GM19438 (cell line): ENCODE measurements at regions not wholly inside any gene's neighbourhood (a gene's known extent, or its start where the extent isn't known, plus 50 kb on each side); places are given as distances from the start of the nearest gene placed in this dataset.

Experiments used
- ATAC-seq: cut with Tn5 transposase; IDR thresholded peaks from one replicate; pipeline ENCODE4 v1.9.1; 2021; ENCODE audit warnings: low read depth; ENCODE audit not compliant: unreplicated experiment

DNA sequence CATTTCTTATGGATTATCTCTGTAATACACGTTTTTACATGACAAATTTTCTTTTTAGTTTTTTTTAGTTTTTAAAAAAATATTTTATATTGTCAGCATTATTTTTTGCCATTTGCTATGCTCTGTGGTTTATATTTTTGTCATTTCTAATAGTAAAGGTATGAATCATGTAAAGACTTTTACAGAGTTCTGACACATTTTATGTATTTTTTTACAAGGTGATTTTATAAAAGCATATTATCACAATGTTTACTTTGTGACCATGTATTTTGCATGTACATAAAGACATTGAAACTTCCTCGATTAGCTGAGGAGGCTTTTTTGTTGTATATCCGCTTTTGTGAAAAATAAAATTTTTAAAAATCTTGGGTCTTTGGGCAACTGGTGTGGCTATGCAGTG lies 1705.1 kb downstream of the PCDH7 start:
- ATAC-seq = no peak

DNA sequence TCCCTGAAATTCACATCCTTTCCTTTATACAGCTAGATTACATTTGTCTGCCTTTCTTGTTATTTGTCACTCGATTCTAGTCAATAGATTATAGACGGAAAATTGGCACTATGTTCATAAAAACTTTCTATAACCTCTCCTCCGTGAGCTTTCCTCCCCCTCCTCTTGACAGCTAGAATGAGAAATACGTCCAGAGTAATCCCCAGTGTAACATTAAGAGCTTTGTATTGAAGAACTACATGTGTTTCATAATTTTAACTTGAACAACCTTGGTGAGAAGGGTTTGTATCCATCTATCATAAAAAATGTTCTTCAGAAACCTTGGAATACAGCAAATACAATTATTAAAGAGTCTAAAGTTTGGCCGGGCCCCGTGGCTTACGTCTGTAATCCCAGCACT lies 1707.4 kb downstream of the PCDH7 start:
- ATAC-seq = no peak

DNA sequence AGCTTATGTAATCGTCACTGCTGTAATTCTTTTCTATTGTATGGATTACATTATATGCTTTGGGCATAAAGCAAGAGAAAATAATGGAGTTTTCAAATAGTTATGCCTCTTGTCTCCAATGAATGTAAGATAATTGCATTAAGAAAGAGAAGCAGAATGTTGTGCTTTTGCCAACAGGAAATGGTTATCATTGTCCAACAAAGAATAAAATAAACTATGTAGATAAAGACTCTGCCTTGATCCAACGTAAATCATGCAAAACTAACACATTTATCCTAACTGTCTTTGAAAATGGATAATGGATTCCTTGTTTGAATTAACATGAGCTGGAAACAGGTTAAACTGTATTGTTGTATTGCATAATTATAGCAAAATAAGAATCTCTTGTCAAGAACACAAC lies 1709.0 kb downstream of the PCDH7 start:
- ATAC-seq = no peak

DNA sequence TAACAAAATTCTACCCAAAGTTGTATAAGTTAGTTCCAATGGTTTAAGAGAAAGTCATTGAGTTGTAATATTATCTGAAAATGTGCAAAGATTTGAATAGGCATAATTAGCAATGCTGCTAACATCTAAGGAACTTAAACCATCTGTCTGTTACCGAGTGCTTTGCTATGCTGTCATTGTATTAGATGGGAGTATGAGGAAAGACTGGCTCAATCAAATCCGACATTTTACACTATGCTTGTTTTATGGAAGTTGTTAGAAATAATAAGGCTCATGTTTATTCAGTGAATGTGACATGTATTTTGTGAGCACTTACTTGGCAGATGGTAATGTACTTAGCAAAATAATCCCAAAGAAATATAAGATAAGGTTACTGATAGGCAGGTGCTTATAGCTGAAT lies 1715.1 kb downstream of the PCDH7 start:
- no peak for ATAC-seq

DNA sequence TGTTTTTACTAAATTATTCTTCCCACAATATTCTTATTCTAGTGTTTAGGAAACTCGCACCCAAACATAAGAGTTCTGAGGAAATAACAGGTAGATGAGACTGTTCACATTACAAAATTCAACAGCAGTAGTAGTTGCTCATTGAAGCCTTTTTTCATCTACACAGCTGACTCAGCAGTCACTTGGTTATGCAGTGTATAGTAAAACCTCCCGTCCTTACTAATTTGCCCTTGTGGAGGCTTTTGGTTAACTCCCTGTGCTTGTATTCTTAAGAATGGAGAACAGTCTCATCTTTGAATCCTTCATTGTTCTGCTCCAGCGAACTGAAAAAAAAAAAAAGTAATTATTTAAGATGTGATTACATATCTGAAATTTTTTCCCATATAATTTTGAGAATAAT lies 1716.6 kb downstream of the PCDH7 start:
- no peak for ATAC-seq

DNA sequence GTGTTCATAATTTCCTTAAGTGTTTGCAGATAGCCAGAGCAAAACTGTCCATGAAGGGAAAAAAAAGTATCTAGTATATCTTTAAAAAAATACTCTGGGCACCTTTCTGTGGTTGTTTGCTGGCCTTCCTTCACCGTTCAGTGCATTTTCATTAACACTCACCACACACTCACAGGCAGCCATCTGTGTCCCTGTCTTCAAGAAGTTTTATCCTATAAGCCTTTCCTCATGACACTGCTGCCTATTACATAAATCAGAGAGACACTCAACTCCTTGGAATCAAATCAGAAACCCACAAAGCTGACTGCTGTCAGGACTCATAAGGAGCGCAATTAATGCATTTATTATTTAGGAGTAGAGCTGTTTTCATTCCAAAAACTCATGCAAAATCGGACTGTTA lies 1720.2 kb downstream of the PCDH7 start:
- ATAC-seq = no peak

DNA sequence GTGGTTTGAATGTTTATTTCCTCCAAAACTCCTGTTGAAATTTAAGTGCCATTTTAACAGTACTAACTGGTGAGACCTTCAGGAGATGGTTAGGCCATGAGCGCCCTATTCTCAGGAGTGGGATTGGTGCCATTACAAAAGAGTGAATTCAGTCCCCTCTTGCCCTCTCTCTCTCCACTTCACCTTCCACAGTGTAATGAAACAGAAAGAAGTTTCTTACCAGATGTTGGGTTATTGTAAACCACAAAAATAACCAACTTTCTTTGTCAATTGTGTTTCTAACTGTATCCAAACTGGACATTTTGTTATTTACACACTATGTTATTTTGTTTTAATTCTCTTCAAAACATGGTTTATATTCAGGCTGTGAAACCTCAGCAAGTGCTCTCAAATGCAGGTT lies 1734.3 kb downstream of the PCDH7 start:
- ATAC-seq = no peak

DNA sequence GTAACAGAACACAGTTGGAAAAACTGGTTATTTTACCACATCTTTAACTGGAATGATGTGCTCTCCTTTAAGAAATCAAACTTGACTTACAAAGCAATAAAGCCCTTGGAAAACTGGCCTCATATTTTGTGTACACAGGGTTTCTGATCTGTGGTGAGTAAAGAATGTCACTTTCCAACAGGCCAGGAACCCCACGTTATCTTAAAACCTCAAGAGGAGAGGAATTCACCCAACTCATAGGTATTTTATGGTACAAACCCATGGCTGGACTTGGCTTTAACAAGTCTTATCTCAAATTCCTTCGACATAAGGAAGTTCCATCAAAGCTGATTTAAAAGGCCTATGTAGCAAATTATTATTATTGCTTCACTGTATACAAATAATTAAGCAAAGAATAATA lies 1735.1 kb downstream of the PCDH7 start:
- ATAC-seq = no peak

DNA sequence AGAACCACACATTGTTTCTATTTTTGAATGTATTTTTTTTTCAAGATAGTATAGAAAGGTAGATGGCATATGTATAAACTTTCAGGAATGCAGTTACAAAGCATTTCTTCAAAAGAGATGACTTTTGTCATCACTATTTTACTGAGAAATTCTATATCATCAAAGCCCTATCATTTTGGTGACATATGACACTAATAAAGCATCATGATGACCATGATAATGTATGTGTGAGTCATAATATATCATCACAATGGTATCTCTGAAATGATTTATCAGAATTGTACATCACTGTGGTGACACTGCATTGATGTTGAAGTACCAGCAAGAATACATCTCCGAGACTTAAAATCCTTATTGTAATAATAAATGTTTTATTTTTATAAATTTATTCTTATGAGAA lies 1740.8 kb downstream of the PCDH7 start:
- ATAC-seq = no peak

DNA sequence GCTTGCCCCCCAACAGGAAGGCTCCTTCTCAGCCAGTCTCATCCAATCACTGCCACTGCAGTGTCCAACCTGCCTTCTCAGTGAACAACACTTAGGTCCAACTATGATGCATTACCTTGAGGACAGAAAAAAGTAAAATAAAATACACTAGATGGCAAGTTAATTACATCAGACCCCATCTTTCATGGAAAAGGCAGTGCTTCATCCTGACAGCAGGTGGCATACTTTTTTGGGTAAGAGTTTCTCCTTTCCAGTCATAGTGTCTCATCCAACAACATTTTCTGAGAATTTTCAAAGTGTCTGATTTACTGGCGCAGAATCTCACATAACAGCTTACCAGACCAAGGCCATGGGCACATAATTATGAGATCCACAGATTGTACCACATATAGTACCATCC lies 1742.8 kb downstream of the PCDH7 start:
- ATAC-seq = no peak

DNA sequence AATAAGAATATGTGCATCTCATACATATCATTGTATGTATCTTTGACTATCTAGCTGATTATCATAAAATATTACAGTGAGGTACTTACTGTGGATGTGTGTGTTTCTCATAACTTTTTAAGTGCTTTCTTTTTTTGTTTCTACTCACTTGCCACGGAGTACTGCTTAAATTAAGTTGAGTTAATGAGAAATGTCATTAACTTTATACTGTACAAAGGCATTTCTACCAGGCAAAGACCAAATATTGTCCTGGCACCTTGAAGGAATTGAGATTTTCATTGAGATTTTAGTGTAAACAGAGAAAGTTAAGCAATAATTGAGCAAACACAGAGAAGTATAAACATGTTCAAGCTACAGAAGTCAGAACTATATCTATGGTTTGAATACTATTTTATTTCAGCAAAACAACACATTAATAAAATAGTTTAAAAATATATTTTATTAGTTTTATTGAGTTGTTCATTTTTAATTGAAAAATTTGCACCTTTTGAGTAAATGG lies 1750.0 kb downstream of the PCDH7 start:
- ATAC-seq = no peak

DNA sequence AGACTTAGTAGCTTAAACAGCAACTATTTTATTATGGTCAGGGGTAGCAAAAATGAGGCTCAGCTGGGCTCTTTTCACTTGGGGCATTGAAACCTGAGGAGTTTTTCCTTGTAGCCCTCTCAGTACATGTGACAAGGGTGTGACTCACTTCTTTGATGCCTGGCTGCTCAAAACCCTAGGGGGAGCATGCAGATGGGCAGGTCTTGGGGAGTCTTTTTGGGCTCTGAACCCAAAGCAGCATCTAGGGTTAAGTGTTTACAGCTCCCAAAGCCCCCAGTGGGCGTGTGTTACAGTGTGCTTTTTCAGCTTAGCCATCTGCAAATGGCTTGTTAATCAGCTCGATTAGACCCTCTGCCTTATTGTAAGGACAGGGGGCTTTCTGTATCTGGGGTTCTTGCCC lies 1752.7 kb downstream of the PCDH7 start:
- ATAC-seq = no peak

DNA sequence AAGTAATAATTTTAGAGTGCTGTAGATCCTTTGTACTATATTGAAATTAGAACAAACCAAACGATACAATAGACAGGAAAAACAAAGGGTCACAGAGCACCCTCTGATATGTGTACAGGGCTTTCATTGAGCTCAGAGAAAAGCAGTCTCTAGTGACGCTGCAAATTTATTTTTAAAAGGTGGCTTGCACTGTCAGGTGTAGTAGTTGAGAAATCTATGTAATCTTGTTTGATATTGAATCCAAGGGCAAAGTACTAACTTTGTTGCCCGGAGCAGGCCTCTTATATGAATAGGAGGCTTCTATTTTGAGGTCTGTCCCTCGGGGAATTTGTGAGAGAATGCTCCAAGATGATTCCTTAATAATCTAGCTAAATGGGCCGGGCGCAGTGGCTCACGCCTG lies 1755.5 kb downstream of the PCDH7 start:
- ATAC-seq = no peak

DNA sequence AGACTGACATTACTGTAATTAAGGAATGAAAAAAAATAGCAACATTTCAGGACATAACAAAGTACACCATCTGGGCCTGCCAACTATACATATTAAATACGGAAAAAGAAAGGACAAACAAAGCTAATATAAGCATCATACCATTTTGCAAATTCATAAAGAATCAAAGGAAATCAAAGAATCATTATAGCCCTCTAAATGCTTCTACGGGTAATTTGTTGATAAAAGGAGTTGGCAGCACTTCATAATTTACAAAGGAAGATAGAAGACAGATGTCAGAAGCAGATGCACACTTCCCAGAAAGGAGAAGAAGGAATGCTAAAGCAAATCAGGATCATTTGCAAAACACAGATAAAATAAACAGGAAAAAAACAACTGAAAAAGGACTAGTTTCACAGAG lies 1757.3 kb downstream of the PCDH7 start:
- no peak for ATAC-seq

DNA sequence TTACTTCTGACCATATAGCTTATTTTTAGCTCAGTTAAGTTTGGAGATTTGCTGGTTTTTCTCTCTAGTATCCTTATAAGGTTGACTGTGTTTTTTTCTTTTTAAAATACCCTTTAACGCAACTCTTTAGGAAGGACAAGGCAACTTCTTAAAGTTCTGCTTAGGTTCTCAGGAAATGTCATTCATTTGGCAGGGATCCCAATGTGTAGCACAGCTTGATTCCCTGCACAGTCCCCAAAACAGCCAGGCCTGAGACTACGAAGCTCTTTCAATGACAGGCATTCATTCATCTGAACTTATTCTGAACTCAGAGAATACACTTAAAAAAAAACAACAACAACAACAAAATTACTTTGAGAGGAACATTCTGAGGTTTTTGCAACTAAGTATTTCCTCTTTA lies 1765.8 kb downstream of the PCDH7 start:
- no peak for ATAC-seq

DNA sequence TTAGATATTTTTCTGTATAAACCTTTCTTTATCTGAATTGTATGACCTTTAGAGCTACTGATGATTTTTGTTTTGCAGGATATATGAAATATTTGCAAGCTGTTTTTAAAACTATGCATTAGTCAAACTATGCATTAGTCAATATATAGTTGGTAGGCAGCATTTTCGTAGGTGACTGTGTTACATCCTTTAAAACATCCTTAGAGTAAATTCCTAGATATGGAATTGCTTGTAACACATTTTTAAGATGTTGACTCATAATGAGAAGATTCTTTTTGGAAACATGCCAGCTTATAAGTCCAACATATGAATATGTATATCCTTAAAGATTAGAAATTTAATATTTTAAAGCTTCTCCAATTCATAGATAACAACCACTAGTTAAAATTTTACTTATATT lies 1768.5 kb downstream of the PCDH7 start:
- ATAC-seq = no peak

DNA sequence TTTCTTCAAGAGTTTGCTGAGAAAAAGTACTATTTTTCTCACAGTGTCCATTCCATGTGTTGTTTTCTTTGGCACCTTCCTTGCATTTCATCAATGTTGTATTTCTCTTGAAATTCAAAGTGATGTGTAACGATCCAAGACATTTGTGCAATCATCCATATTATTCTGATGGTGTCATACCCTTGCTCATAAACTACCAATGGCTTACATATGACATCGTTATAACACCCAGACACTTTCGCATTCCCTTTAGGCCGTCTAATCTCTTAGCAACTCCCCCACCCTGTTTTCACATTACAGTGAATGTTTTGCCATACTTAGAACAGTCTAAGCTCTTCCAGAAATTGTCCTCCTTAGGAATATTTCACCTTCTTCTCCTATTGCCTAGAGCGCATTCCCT lies 1779.0 kb downstream of the PCDH7 start:
- no peak for ATAC-seq

DNA sequence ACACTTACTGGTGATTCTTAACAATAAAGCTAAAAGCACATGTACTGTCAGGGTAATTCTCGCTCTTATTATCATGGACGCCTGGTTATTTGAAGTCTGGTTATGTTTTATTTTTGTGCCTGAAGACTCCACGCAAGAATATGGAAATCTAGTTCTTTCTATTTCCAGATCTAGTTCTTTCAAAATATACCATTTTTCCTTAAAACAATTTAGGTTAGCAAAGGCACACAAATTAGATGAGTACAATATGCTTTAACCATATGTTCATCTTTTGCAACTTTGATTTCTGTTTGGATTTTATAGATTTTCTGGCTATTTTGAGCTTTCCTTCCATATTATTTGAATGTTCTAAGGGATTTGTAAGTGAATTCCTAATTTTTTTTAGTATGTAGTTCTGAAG lies 1783.1 kb downstream of the PCDH7 start:
- ATAC-seq = no peak

DNA sequence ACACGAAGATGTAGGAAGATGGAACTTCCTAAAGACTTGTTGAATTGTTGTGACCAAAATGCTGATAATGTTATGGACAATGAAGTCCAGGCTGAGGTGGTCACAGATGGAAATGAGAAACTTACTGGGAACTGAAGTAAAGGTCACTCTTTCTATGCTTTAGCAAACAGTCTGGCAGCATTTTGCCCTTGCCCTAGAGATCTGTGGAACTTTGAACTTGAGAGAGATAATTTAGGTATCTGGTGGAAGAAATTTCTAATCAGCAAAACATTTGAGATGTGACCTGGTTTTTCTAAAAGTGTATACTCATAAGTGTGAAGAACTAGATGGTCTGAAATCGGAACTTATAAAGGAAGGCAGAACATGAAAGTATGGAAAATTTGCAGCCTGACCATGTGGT lies 1785.9 kb downstream of the PCDH7 start:
- ATAC-seq = no peak

DNA sequence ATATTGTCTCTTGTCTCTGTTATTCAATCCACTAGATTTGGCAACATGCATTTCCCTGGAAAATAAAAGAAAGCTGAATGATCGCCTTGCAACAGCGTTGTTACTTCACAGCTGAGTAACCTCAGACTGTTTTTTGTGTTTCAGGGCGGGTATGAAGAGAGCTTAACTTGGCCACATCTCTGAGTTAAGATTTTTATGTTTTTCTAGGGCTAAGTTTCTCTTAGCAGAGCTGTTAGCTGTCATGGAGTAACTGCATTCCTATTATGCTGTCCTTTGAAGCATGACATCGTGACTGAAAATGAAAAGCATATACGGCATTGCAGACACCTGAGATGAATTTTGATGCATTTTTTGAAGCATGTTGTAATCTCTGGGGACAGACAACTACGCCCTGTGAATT lies 1798.9 kb downstream of the PCDH7 start:
- no peak for ATAC-seq

DNA sequence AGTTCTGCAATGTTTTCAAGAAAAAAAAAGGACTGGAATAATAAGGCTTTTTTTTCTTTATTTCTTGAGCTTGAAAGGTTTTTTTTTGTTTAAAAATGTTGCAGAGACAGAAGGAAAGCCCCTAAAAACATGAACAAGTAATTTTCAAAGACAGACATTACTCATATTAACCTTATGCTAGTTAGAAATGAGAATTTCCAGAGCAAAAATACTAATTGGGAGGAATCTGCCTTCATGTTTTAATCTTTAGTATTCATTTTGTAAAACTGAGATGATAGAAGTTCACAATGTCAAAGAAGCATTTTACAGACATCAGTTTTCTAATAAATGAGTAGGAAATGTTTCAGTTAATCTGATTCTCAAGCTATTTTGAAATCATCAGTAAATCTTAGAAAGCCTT lies 1805.3 kb downstream of the PCDH7 start:
- ATAC-seq = no peak

DNA sequence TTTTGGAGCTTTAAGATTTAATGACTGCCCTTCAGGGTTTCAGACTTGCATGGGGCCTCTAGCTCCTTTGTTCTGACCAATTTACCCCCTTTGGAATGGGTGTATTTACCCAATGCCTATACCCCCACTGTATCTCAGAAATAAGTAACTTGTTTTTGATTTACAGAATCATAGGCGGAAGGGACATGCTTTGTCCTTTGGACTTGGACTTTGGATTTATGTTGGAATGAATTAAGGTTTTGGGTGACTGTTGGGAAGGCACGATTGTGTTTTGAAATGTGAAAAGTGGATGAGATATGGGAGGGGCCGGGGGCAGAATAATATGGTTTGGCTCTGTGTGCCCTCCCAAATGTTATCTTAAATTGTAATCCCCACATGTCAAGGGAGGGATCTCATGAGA lies 1824.7 kb downstream of the PCDH7 start:
- no peak for ATAC-seq

DNA sequence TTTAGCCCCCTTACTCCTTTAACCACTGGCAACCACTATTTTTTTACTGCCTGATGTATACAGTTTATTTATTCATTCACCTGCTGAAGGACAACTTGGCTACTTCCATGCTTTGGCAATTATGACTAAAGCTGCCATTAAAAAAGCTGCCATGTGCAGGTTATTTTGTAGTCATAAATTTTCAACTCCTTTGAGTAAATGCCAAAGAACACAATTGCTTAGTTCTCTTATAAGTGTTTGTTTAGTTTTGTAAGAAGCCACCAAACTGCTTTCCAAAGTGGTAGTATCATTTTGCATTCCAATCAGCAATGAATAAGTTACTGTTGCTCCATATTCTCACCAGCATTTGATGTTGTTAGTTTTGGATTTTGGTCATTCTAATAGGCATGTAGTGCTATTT lies 1831.8 kb downstream of the PCDH7 start:
- ATAC-seq = no peak

DNA sequence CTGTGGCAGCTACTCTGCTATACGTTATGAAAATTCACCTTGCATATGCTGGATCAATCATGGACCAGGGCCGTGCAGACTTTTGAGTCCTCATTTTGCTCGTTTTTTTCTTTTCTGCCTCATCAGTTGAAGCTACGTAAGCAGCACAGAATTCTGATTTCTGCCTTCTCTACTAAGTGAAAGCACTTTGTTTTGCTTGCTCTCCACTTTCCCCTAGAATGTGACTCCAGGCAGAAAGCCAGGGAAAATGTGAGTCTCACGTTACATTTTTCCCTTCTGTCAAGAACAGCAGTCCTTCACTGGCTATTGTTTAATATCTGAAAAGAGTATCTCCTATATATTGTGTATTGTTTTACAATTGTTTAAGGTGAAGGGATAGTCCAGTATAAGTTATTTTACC lies 1840.1 kb downstream of the PCDH7 start:
- no peak for ATAC-seq
